Immature natural killer cell (primary cell): ENCODE measurements at regions not wholly inside any gene's neighbourhood (a gene's known extent, or its start where the extent isn't known, plus 50 kb on each side); places are given as distances from the start of the nearest gene placed in this dataset.
"Not testable (repeated sequence)": the region's sequence is repeated elsewhere in the genome, so short reads cannot be mapped to it uniquely, and the experiment has no call there.

Experiments
- DNase-seq, 3 donors: peaks; one replicate each; pipeline ENCODE4 v3.0.0; 2022; ENCODE audit warnings: mixed read lengths in 1 of 3
- H3K27ac Mint-ChIP-seq, 6 donors: one replicate each; pipeline ENCODE4 v1.8.0; 2020; ENCODE audit warnings: mixed read lengths in 6 of 6, mild to moderate bottlenecking in 5 of 6, inconsistent platforms in 4 of 6, moderate library complexity in 3 of 6
- H3K27me3 Mint-ChIP-seq, 3 donors: one replicate each; pipeline ENCODE4 v1.8.0; 2020 to 2021; ENCODE audit warnings: low read depth in 3 of 3, mild to moderate bottlenecking in 3 of 3, mixed read lengths in 3 of 3, moderate library complexity in 3 of 3, inconsistent platforms in 1 of 3
- H3K36me3 Mint-ChIP-seq, 3 donors: one replicate each; pipeline ENCODE4 v1.8.0; 2020; ENCODE audit warnings: mixed read lengths in 3 of 3, inconsistent platforms in 2 of 3, mild to moderate bottlenecking in 2 of 3
- H3K4me1 Mint-ChIP-seq, 2 donors: one replicate each; pipeline ENCODE4 v1.8.0; 2020; ENCODE audit warnings: inconsistent platforms in 2 of 2, mild to moderate bottlenecking in 2 of 2, mixed read lengths in 2 of 2, moderate library complexity in 1 of 2
- H3K4me3 Mint-ChIP-seq, 5 donors: one replicate each; pipeline ENCODE4 v1.8.0; 2020; ENCODE audit warnings: mild to moderate bottlenecking in 5 of 5, mixed read lengths in 5 of 5, inconsistent platforms in 3 of 5, moderate library complexity in 3 of 5
- H3K9me3 Mint-ChIP-seq, 6 donors: one replicate each; pipeline ENCODE4 v1.8.0; 2020; ENCODE audit warnings: mild to moderate bottlenecking in 6 of 6, mixed read lengths in 6 of 6, inconsistent platforms in 4 of 6, moderate library complexity in 3 of 6

- no peak for DNase-seq
- Mint-ChIP-seq H3K4me3 (no peak overlapping the region), H3K4me1 (peaks cover 0 to 6% of the 10 kb centered on the region in 2 donors)
Measured at GRCh38 chr13:65159803-65160202, 2070.3 kb downstream of the PCDH9 start.

GRCh38 chr13:65155861-65156260 is 2074.3 kb downstream of the PCDH9 start:
- Mint-ChIP-seq H3K4me1 (peaks cover 22 to 33% of the 10 kb centered on the region in 2 donors), H3K27ac (no peak overlapping the region), H3K27me3 (no peaks in the 10 kb centered on the region), H3K4me3 (no peak overlapping the region), H3K9me3 (peaks cover 0 to 15% (median 0%) of the 10 kb centered on the region in 6 donors), H3K36me3 (no peaks in the 10 kb centered on the region)
- DNase-seq, result no peak

More at GRCh38 chr13:65159803-65160202, 2070.3 kb downstream of the PCDH9 start:
- H3K36me3 Mint-ChIP-seq, result no peaks in the 10 kb centered on the region
- H3K27me3 Mint-ChIP-seq, result peaks cover 0 to 3% (median 2%) of the 10 kb centered on the region in 3 donors
- peaks cover 0 to 13% (median 0%) of the 10 kb centered on the region in 6 donors for H3K9me3 Mint-ChIP-seq
- H3K27ac Mint-ChIP-seq, result no peak overlapping the region

DNA sequence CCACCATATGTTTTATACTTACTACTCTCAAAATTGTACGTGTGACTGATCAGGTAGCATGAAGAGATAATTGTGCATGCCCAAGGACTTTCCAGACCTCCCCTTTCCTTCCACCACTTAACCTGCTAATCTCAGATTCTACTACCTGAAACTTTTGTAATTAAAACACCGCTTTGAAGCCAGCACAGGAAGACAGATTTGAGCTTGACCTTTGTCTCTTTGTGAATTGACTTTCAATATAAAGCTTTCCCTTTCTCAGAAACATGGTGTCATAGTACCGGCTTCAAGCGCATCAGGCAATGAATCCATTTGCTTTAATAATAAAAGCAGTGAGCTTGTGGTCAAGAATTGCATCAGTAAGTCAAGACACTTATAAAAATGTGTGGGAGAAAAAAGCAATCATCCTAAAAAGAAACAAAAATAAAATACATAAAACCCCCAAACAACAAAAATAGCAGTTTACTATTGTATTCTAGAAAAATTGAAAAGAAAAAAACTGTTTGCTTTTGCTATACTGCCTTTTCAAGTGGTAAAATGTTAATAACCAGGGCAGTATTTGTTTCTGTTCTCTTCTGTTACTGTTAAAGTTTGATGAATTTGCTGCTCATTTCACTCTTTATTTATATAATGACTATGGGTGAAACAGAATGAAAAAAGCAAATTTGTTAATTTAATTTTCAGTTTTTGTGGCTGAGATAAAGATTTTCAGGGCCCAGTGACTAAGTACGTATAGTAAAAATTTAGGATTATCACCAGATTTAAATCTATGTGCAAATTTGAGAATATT is 2075.3 kb downstream of the PCDH9 start:
- Mint-ChIP-seq H3K27me3 (no peaks in the 10 kb centered on the region), H3K36me3 (peaks cover 0 to 3% (median 0%) of the 10 kb centered on the region in 3 donors), H3K27ac (peak overlapping the region; percentile 72 to 91 (median 84)), H3K9me3 (peaks cover 0 to 20% (median 0%) of the 10 kb centered on the region in 6 donors), H3K4me1 (peaks cover 22 to 33% of the 10 kb centered on the region in 2 donors), H3K4me3 (peak overlapping the region; percentile 66 to 90 (median 77))
- no peak for DNase-seq

DNA sequence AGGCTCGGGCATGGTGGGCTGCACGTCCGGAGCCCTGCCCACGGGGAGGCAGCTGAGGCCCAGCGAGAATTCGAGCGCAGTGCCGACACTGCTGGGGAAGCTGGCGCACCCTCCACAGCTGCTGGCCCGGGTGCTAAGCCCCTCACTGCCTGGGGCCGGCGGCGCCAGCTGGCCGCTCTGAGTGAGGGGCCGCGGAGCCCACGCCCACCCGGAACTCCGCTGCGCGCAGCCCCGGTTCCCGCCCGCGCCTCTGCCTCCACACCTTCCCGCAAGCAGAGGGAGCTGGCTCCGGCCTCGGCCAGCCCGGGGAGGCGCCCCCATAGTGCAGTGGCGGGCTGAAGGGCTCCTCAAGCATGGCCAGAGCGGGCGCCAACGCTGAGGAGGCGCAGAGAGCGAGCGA is 2080.4 kb downstream of the PCDH9 start:
- DNase-seq, result no peak
- peaks cover 0 to 18% (median 1%) of the 10 kb centered on the region in 6 donors for H3K9me3 Mint-ChIP-seq
- no peaks in the 10 kb centered on the region for H3K27me3 Mint-ChIP-seq
- H3K4me3 Mint-ChIP-seq, result no peak overlapping the region
- peaks cover 0 to 6% (median 0%) of the 10 kb centered on the region in 3 donors for H3K36me3 Mint-ChIP-seq
- no peak overlapping the region for H3K27ac Mint-ChIP-seq
- H3K4me1 Mint-ChIP-seq, result peaks cover 21 to 27% of the 10 kb centered on the region in 2 donors

GRCh38 chr13:65143920-65144319 is 2086.2 kb downstream of the PCDH9 start:
- no peak for DNase-seq
- Mint-ChIP-seq H3K4me1 (no peaks in the 10 kb centered on the region), H3K4me3 (no peak overlapping the region), H3K9me3 (peaks cover 0 to 8% (median 1%) of the 10 kb centered on the region in 6 donors), H3K27me3 (no peaks in the 10 kb centered on the region), H3K27ac (no peak overlapping the region), H3K36me3 (peaks cover 0 to 2% (median 0%) of the 10 kb centered on the region in 3 donors)

DNA sequence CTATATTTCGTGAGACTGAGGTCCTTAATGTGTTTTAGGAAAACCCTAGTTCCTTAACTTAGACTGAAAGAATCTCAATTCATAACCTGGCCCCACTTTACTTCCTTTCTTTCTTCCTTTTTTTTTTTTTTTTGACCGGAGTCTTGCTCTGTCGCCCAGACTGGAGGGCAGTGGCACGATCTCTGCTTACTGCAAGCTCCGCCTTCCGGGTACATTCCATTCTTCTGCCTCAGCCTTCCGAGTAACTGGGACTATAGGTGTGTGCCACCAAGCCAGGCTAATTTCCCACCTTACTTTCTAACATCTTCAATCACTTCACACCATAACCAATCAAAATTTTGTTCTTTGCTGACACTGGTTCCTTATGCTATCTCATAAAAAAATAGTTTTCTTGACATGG is 2097.0 kb downstream of the PCDH9 start:
- Mint-ChIP-seq H3K36me3 (no peaks in the 10 kb centered on the region), H3K9me3 (peaks cover 0 to 32% (median 1%) of the 10 kb centered on the region in 6 donors), H3K27me3 (peaks cover 0 to 1% (median 0%) of the 10 kb centered on the region in 3 donors), H3K27ac (peak overlapping the region in 1 of 6 donors; percentile 30), H3K4me3 (no peak overlapping the region), H3K4me1 (no peaks in the 10 kb centered on the region)
- no peak for DNase-seq

- H3K36me3 Mint-ChIP-seq, result no peaks in the 10 kb centered on the region
- H3K9me3 Mint-ChIP-seq, result peaks cover 0 to 41% (median 6%) of the 10 kb centered on the region in 6 donors
- H3K4me3 Mint-ChIP-seq, result no peak overlapping the region
- no peak for DNase-seq
- no peak overlapping the region for H3K27ac Mint-ChIP-seq
- H3K27me3 Mint-ChIP-seq, result peaks cover under 1 to 3% (median 2%) of the 10 kb centered on the region in 3 donors
- H3K4me1 Mint-ChIP-seq, result no peaks in the 10 kb centered on the region
Measured at GRCh38 chr13:65125236-65125635, 2104.9 kb downstream of the PCDH9 start.

GRCh38 chr13:65112531-65112941 is 2117.6 kb downstream of the PCDH9 start:
- H3K4me1 Mint-ChIP-seq, result no peaks in the 10 kb centered on the region
- DNase-seq, result no peak
- no peak overlapping the region for H3K4me3 Mint-ChIP-seq
- no peak overlapping the region for H3K27ac Mint-ChIP-seq
- peaks cover 0 to 21% (median 10%) of the 10 kb centered on the region in 6 donors for H3K9me3 Mint-ChIP-seq
- peaks cover 0 to 2% (median 0%) of the 10 kb centered on the region in 3 donors for H3K27me3 Mint-ChIP-seq
- H3K36me3 Mint-ChIP-seq, result peaks cover 0 to 3% (median 0%) of the 10 kb centered on the region in 3 donors

- no peak overlapping the region for H3K4me3 Mint-ChIP-seq
- H3K36me3 Mint-ChIP-seq, result peaks cover 0 to 3% (median 0%) of the 10 kb centered on the region in 3 donors
Measured at GRCh38 chr13:65112123-65112522, 2118.0 kb downstream of the PCDH9 start.

GRCh38 chr13:65111223-65111622 is 2118.9 kb downstream of the PCDH9 start:
- Mint-ChIP-seq H3K27me3 (peaks cover 0 to 2% (median 2%) of the 10 kb centered on the region in 3 donors), H3K4me3 (no peak overlapping the region), H3K36me3 (peaks cover 0 to 3% (median 0%) of the 10 kb centered on the region in 3 donors), H3K9me3 (peaks cover 6 to 34% (median 19%) of the 10 kb centered on the region in 6 donors), H3K4me1 (no peaks in the 10 kb centered on the region), H3K27ac (no peak overlapping the region)
- DNase-seq, result no peak

More at GRCh38 chr13:65112123-65112522, 2118.0 kb downstream of the PCDH9 start:
- H3K27me3 Mint-ChIP-seq, result peaks cover 0 to 2% (median 2%) of the 10 kb centered on the region in 3 donors
- H3K27ac Mint-ChIP-seq, result no peak overlapping the region
- H3K4me1 Mint-ChIP-seq, result no peaks in the 10 kb centered on the region
- no peak for DNase-seq
- H3K9me3 Mint-ChIP-seq, result peaks cover 2 to 25% (median 12%) of the 10 kb centered on the region in 6 donors

DNA sequence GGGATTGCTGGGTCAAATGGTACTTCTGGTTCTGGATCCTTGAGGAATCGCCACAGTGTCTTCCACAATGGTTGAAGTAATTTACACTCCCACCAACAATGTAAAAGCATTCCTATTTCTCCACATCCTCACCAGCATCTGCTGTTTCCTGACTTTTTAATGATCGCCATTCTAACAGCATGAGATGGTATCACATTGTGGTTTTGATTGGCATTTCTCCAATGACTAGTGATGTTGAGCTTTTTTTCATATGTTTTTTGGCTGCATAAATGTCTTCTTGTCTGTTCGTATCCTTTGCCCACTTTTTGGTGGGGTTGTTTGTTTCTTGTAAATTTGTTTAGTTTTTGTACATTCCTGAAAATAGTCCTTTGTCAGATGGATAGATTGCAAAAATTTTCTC is 2125.7 kb downstream of the PCDH9 start:
- H3K4me1 Mint-ChIP-seq, H3K36me3 Mint-ChIP-seq, H3K27ac Mint-ChIP-seq, H3K27me3 Mint-ChIP-seq, DNase-seq, H3K4me3 Mint-ChIP-seq: not testable (repeated sequence)
- peaks cover 8 to 32% (median 22%) of the 10 kb centered on the region in 6 donors for H3K9me3 Mint-ChIP-seq

DNA sequence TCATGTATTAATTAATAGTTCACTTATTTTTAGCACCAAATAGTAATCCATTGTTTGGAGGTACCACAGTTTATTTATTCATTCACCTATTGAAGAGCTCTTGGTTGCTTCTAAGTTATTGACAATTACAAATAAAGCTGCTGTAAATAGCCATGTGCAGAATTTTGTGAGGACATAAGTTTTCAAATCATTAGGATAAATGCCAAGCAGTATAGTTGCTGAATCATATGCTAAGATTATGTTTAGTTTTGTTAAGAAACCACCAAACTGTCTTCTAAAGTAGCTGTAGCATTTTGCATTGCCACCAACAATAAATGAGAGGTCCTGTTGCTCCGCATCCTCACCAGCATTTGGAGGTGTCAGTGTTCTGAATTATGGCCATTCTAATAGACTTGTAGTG is 2126.8 kb downstream of the PCDH9 start:
- H3K4me1 Mint-ChIP-seq, result no peaks in the 10 kb centered on the region
- DNase-seq, result no peak
- H3K36me3 Mint-ChIP-seq, result no peaks in the 10 kb centered on the region
- peaks cover 0 to 6% (median 0%) of the 10 kb centered on the region in 3 donors for H3K27me3 Mint-ChIP-seq
- H3K4me3 Mint-ChIP-seq, result no peak overlapping the region
- H3K9me3 Mint-ChIP-seq, result peaks cover 8 to 30% (median 17%) of the 10 kb centered on the region in 6 donors
- no peak overlapping the region for H3K27ac Mint-ChIP-seq

DNA sequence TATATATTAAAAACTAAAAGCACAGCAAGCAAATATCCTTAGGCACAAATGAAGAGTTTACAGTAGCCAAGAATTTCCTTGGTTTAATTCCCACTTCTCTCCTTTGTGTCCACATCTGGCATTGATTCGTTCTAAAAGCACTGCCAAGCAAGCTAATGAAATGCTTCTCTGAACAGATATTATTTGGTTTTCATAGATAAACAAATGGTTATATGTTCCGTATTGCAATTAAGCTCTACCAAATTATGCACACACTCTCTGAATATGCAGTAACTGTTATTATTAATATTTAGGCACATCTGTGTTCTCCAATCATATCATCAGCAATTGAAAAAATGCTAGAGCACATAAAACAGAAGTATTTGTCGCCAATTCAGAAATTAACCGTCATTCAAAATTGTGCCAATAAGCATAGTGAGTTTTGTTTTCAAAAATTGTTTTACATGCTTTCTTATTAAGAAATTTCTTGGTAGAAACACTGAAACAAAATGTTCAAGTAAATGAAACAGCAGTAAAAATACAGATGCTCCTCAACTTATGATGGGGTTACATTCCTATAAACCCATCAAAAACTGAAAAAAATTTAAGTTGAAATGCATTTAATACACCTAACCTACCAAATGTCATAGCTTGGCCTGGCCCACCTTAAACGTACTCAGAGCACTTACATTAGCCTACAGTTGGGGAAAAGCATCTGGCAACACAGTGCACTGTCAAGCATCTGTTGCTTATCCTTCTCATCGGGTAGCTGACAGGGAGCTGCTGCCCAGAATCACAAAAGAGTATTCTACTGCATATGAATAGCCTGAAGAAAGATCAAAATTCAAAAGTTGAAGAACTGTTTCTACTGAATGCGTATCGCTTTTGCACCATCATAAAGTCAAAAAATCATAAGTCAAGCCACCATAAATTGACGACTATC is 2134.7 kb downstream of the PCDH9 start:
- Mint-ChIP-seq H3K9me3 (peaks cover 0 to 4% (median under 1%) of the 10 kb centered on the region in 6 donors), H3K36me3 (no peaks in the 10 kb centered on the region), H3K4me1 (no peaks in the 10 kb centered on the region), H3K27me3 (peaks cover 0 to 2% (median 0%) of the 10 kb centered on the region in 3 donors), H3K4me3 (no peak overlapping the region), H3K27ac (no peak overlapping the region)
- no peak for DNase-seq
